CD4-positive, alpha-beta memory T cell (primary cell): ENCODE measurements at regions not wholly inside any gene's neighbourhood (a gene's known extent, or its start where the extent isn't known, plus 50 kb on each side); places are given as distances from the start of the nearest gene placed in this dataset.

ENCODE experiments used
- CTCF ChIA-PET: fragments of 350-600 bp; sonication (Branson Sonifier 250); formaldehyde crosslinking; loops from one replicate; lab custom pipeline; 2021; ENCODE audit warnings: inconsistent platforms; ENCODE audit not compliant: partially characterized antibody; lab: Charles Lee
- POLR2A ChIA-PET: fragments of 350-600 bp; sonication (Branson Sonifier 250); formaldehyde crosslinking; loops from one replicate; lab custom pipeline; 2021; ENCODE audit not compliant: partially characterized antibody; lab: Charles Lee
- DNase-seq, 5 donors: peaks; one replicate each; pipeline versions ENCODE4 v3.0.0 to v3.0.0-alpha.2; 2020 to 2022; ENCODE audit warnings: mixed read lengths in 1 of 5
- H3K27ac ChIP-seq: one replicate; pipeline ENCODE4 v1.7.0; 2013; ENCODE audit warnings: low read depth, low read length
- H3K27me3 ChIP-seq: 2 replicates; pipeline ENCODE4 v1.7.0; 2013; ENCODE audit warnings: mild to moderate bottlenecking, low read length, moderate library complexity; ENCODE audit not compliant: insufficient read depth
- H3K36me3 ChIP-seq: 2 replicates; pipeline ENCODE4 v1.7.0; 2013; ENCODE audit warnings: mild to moderate bottlenecking, low read length, moderate library complexity; ENCODE audit not compliant: insufficient read depth
- H3K4me1 ChIP-seq: 2 replicates; pipeline ENCODE4 v1.7.0; 2013; ENCODE audit warnings: mild to moderate bottlenecking, low read length, moderate library complexity; ENCODE audit not compliant: insufficient read depth
- H3K4me3 ChIP-seq, 2 donors: one replicate each; pipeline ENCODE4 v1.7.0; 2013; ENCODE audit warnings: low read length in 2 of 2, mild to moderate bottlenecking in 1 of 2
- H3K9me3 ChIP-seq, 2 donors: one replicate each; pipeline ENCODE4 v1.7.0; 2013; ENCODE audit warnings: low read length in 2 of 2, control low read depth in 1 of 2; ENCODE audit not compliant: control insufficient read depth in 1 of 2
- H3K27ac Mint-ChIP-seq, 7 donors: one replicate each; pipeline ENCODE4 v1.8.0; 2020 to 2021; ENCODE audit warnings: mixed read lengths in 7 of 7, mild to moderate bottlenecking in 6 of 7, inconsistent platforms in 3 of 7, moderate library complexity in 3 of 7
- H3K27me3 Mint-ChIP-seq, 2 donors: one replicate each; pipeline ENCODE4 v1.8.0; 2020 to 2021; ENCODE audit warnings: mixed read lengths in 2 of 2
- H3K36me3 Mint-ChIP-seq, 2 donors: one replicate each; pipeline ENCODE4 v1.8.0; 2020 to 2021; ENCODE audit warnings: mixed read lengths in 2 of 2, inconsistent platforms in 1 of 2, mild to moderate bottlenecking in 1 of 2
- H3K4me1 Mint-ChIP-seq, 4 donors: one replicate each; pipeline ENCODE4 v1.8.0; 2020 to 2021; ENCODE audit warnings: mixed read lengths in 4 of 4, mild to moderate bottlenecking in 1 of 4
- H3K4me3 Mint-ChIP-seq, 8 donors: one replicate each; pipeline ENCODE4 v1.8.0; 2020 to 2021; ENCODE audit warnings: mixed read lengths in 8 of 8, mild to moderate bottlenecking in 7 of 8, moderate library complexity in 6 of 8, inconsistent platforms in 3 of 8
- H3K9me3 Mint-ChIP-seq, 8 donors: one replicate each; pipeline ENCODE4 v1.8.0; 2020 to 2021; ENCODE audit warnings: mixed read lengths in 8 of 8, mild to moderate bottlenecking in 5 of 8, inconsistent platforms in 3 of 8, moderate library complexity in 1 of 8
- intact Hi-C: fragments of 100-400 bp; cut with micrococcal nuclease; formaldehyde crosslinking; loops from one replicate; pipeline ENCODE4 v1.15.1; 2023

GRCh38 chr15:51156957-51157356 is 62.3 kb upstream of the TNFAIP8L3 start:
- Histone ChIP-seq H3K36me3 (no peaks in the 10 kb centered on the region), H3K9me3 (no peaks in the 10 kb centered on the region), H3K4me1 (no peaks in the 10 kb centered on the region), H3K27me3 (no peaks in the 10 kb centered on the region), H3K4me3 (no peak overlapping the region), H3K27ac (no peak overlapping the region)
- intact Hi-C loops, result no loop called here
- Mint-ChIP-seq H3K36me3 (no peaks in the 10 kb centered on the region), H3K9me3 (peaks cover 0 to 2% (median 0%) of the 10 kb centered on the region in 8 donors), H3K4me3 (no peak overlapping the region), H3K27ac (no peak overlapping the region), H3K27me3 (peaks cover 5 to 7% of the 10 kb centered on the region in 2 donors), H3K4me1 (no peaks in the 10 kb centered on the region)
- CTCF ChIA-PET, result no interaction called here
- no peak for DNase-seq
- POLR2A ChIA-PET, result no interaction called here

GRCh38 chr15:51155891-51156290 is 61.2 kb upstream of the TNFAIP8L3 start:
- Mint-ChIP-seq H3K27ac (no peak overlapping the region), H3K4me1 (no peaks in the 10 kb centered on the region), H3K27me3 (peaks cover 5% of the 10 kb centered on the region in 2 donors), H3K36me3 (no peaks in the 10 kb centered on the region), H3K4me3 (no peak overlapping the region), H3K9me3 (peaks cover 0 to 2% (median 0%) of the 10 kb centered on the region in 8 donors)
- Histone ChIP-seq H3K9me3 (no peaks in the 10 kb centered on the region), H3K27me3 (no peaks in the 10 kb centered on the region), H3K4me1 (no peaks in the 10 kb centered on the region), H3K36me3 (no peaks in the 10 kb centered on the region), H3K4me3 (no peak overlapping the region), H3K27ac (no peak overlapping the region)
- ChIA-PET POLR2A (no interaction called here), CTCF (no interaction called here)
- DNase-seq, result no peak
- intact Hi-C loops, result no loop called here

- DNase-seq, result no peak
- no peak overlapping the region for H3K4me3 ChIP-seq
- H3K36me3 ChIP-seq, result no peaks in the 10 kb centered on the region
- H3K27ac Mint-ChIP-seq, result no peak overlapping the region
- H3K4me3 Mint-ChIP-seq, result no peak overlapping the region
- no peaks in the 10 kb centered on the region for H3K9me3 ChIP-seq
- H3K27ac ChIP-seq, result no peak overlapping the region
- intact Hi-C loops, result no loop called here
- no peaks in the 10 kb centered on the region for H3K4me1 ChIP-seq
- H3K9me3 Mint-ChIP-seq, result peaks cover 0 to 2% (median 0%) of the 10 kb centered on the region in 8 donors
- no peaks in the 10 kb centered on the region for H3K4me1 Mint-ChIP-seq
- POLR2A ChIA-PET, result no interaction called here
- H3K36me3 Mint-ChIP-seq, result no peaks in the 10 kb centered on the region
- CTCF ChIA-PET, result interaction anchor here (6.2 kb wide), 1 partner anchor 8 kb away, joined by 40 read pairs; no protein-coding TSS in a partner anchor
- no peaks in the 10 kb centered on the region for H3K27me3 ChIP-seq
- H3K27me3 Mint-ChIP-seq, result peaks cover 3 to 5% of the 10 kb centered on the region in 2 donors
These were observed 60.4 kb upstream of the TNFAIP8L3 start for GRCh38 chr15:51155016-51155580.
